NT2/D1 (cell line): ENCODE measurements at regions not wholly inside any gene's neighbourhood (a gene's known extent, or its start where the extent isn't known, plus 50 kb on each side); places are given as distances from the start of the nearest gene placed in this dataset.

ENCODE experiments used
- YY1 ChIP-seq: IDR thresholded peaks from 2 replicates; pipeline ENCODE4 v1.6.1; 2011; ENCODE audit not compliant: insufficient read length, insufficient read depth
- ZNF274 ChIP-seq: IDR thresholded peaks from 2 replicates; pipeline ENCODE4 v1.6.1; 2011; ENCODE audit warnings: mild to moderate bottlenecking, low read depth, low read length

DNA sequence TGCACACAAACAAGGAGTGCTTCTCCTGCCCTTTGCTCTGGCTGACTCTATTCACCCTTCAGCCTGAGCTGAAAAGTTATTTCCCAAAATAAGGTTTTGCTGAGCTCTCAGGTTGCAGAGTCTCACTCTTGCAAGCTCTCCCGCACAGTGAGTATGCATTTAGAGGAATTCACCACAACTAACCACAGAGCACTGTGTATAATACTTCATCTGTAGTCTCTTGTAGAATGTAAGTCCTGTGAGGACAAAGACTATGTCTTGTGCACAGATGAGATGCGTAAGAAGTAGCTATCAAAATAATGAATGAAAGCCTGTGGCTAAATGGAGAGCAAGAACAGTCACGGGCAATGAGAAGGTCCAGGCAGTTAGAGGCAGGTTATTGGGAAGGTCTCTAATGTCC, 156.5 kb upstream of the SLCO3A1 start:
- no peak for TF ChIP-seq ZNF274
- no peak for TF ChIP-seq YY1
